Mesothelial cell of epicardium (in vitro differentiated cells): ENCODE measurements at regions not wholly inside any gene's neighbourhood (a gene's known extent, or its start where the extent isn't known, plus 50 kb on each side); places are given as distances from the start of the nearest gene placed in this dataset.

ENCODE experiments used
- DNase-seq, 2 experiments: peaks; one replicate each; pipeline ENCODE4 v3.0.0; 2021; ENCODE audit warnings: low spot score in 2 of 2; ENCODE audit not compliant: unreplicated experiment in 2 of 2
- H3K27ac Mint-ChIP-seq: 2 replicates; pipeline ENCODE4 v1.8.0; 2021; ENCODE audit warnings: mixed read lengths
- H3K27me3 Mint-ChIP-seq: 2 replicates; pipeline ENCODE4 v1.8.0; 2021; ENCODE audit warnings: low read depth, mixed read lengths
- H3K36me3 Mint-ChIP-seq: 2 replicates; pipeline ENCODE4 v1.8.0; 2021; ENCODE audit warnings: mixed read lengths
- H3K4me1 Mint-ChIP-seq: 2 replicates; pipeline ENCODE4 v1.8.0; 2021; ENCODE audit warnings: mixed read lengths
- H3K4me3 Mint-ChIP-seq: 2 replicates; pipeline ENCODE4 v1.8.0; 2021; ENCODE audit warnings: mild to moderate bottlenecking, moderate library complexity, mixed read lengths
- H3K9me3 Mint-ChIP-seq: 2 replicates; pipeline ENCODE4 v1.8.0; 2021; ENCODE audit warnings: mixed read lengths
- TF ChIP-seq, protein P1 (sequence below): fragments of 200-600 bp; sonication (generic); IDR thresholded peaks from one replicate; pipeline ENCODE4 v1.5.0; 2021; ENCODE audit warnings: antibody characterized with exemption; ENCODE audit not compliant: unreplicated experiment

DNA sequence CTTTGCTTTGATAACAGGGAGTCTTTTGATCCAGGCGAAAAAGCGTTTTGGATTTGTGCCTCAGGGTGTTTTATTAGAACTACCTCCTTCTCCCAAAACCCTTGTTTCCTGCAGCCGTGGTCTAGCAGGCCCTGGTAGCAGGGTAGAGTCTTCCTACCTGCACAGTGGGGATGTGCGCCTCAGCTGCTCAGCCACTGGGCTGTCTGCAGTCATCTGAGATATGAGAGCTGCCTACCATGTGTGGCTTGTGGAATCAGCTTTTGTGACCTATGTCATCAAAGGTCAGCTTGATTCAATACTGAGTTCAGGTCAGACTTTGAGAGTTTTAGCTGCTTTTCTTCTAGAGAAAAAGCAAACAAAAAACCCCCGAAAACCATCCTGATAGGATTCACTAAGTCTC lies 279.5 kb downstream of the CLIC5 start:
- DNase-seq, result no peak
- Mint-ChIP-seq H3K27me3 (peaks cover 58% of the 10 kb centered on the region), H3K4me3 (no peak overlapping the region), H3K27ac (no peak overlapping the region), H3K4me1 (peaks cover under 1% of the 10 kb centered on the region), H3K9me3 (no peaks in the 10 kb centered on the region), H3K36me3 (no peaks in the 10 kb centered on the region)
- TF ChIP-seq, protein P1, sequence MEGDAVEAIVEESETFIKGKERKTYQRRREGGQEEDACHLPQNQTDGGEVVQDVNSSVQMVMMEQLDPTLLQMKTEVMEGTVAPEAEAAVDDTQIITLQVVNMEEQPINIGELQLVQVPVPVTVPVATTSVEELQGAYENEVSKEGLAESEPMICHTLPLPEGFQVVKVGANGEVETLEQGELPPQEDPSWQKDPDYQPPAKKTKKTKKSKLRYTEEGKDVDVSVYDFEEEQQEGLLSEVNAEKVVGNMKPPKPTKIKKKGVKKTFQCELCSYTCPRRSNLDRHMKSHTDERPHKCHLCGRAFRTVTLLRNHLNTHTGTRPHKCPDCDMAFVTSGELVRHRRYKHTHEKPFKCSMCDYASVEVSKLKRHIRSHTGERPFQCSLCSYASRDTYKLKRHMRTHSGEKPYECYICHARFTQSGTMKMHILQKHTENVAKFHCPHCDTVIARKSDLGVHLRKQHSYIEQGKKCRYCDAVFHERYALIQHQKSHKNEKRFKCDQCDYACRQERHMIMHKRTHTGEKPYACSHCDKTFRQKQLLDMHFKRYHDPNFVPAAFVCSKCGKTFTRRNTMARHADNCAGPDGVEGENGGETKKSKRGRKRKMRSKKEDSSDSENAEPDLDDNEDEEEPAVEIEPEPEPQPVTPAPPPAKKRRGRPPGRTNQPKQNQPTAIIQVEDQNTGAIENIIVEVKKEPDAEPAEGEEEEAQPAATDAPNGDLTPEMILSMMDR, result no peak

DNA sequence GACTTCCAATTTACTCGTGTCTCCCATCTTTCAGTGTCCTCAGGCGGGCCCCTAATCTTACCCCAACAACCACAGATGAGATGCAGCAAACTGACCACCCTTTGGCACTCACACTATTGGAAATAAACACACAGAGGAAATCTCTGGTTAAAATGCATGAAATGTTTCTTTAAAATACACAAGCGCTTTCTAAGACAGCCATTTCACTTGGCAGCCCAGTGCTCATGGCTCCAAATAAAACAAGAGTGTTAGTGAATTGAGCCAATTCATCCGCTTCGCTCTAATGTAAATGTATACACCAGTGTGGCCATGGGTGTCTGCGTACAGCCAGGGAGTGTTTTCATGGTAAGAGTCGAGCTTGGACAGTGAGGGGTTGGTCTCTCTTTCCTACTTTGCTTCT lies 282.9 kb downstream of the CLIC5 start:
- H3K27me3 Mint-ChIP-seq, result peaks cover 81% of the 10 kb centered on the region
- H3K36me3 Mint-ChIP-seq, result no peaks in the 10 kb centered on the region

DNA sequence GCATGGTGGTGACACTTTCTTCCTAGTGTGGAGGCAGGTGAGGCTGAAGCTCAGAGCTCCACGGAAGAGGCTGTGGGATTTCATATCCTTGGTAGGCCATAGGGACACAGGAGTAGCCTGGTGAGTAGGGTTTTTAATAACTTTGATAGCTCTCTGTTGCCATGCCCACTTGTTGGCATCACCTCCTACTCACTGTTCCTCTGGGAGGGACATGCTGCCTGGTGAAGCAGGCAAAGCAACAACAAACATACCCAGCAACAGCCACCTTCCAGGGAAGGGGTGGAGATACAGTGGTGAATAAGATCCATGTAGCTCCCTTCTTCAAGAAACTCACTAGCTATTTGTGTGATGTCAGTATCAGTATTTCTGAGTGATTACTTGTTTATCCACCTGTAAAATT lies 285.4 kb downstream of the CLIC5 start:
- DNase-seq, result no peak
- Mint-ChIP-seq H3K27me3 (peaks cover 84% of the 10 kb centered on the region), H3K36me3 (no peaks in the 10 kb centered on the region), H3K9me3 (no peaks in the 10 kb centered on the region), H3K4me1 (peaks cover 28% of the 10 kb centered on the region), H3K27ac (no peak overlapping the region), H3K4me3 (no peak overlapping the region)
- TF ChIP-seq, protein P1, result no peak

More for the DNA sequence above, 282.9 kb downstream of the CLIC5 start:
- Mint-ChIP-seq H3K4me1 (peaks cover 11% of the 10 kb centered on the region), H3K9me3 (no peaks in the 10 kb centered on the region), H3K27ac (no peak overlapping the region), H3K4me3 (no peak overlapping the region)
- TF ChIP-seq, protein P1, result no peak
- DNase-seq, result no peak

DNA sequence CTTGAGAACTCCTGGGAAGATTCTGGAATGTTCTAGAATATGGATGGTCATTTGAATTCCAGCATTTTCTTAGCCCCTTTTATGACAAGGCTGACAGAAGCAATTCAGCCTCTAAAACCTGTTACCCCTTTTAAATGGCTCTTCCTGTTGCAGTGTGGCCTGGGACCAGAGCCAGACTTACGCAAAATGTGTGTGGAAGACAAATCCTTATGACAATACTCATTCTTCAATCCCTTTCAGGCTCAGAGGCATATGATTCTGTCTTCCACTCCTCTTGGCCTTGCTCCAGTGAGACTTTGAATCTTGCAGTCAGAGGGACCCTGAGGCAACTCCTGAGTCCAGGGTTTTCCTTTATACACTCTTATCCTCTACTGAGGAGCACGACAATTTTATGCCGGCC lies 287.0 kb downstream of the CLIC5 start:
- TF ChIP-seq, protein P1, result no peak
- Mint-ChIP-seq H3K4me3 (no peak overlapping the region), H3K9me3 (no peaks in the 10 kb centered on the region), H3K4me1 (peaks cover 36% of the 10 kb centered on the region), H3K36me3 (no peaks in the 10 kb centered on the region), H3K27ac (no peak overlapping the region), H3K27me3 (peaks cover 78% of the 10 kb centered on the region)
- DNase-seq, result peak in 1 of 2 experiments; percentile 54

DNA sequence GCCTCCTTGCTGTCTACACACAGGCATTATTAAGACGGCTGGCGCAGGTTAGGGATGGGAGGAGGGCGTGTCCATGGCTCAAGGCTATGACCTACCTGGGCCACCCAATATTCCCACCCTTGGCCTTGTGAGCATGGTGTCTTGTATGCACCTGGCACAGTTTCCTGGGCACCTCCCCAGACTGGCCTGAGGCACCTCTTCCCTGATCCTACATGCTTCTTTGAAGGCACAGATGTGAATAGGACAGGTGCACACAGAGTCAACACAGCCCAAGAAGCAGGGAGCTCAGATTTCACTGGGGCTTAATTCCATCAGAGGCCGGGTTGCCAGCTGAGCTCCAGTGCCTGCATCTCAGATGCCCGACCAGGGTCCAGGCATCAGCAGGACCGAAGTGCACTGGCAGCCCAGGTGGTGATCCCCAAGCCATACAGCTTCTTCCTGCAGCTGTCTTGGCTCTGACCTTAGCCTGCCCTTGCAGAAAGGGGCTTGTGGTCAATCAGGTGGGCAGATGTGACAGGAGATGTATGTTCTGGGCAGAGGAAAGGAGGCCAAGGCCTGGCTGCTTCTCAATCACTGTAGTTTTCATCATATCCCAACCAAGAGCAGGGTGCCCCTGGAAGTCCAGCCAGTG lies 287.7 kb downstream of the CLIC5 start:
- Mint-ChIP-seq H3K4me1 (peaks cover 37% of the 10 kb centered on the region), H3K9me3 (peaks cover 3% of the 10 kb centered on the region)
- TF ChIP-seq, protein P1, result no peak

More for the DNA sequence above, 287.7 kb downstream of the CLIC5 start:
- H3K4me3 Mint-ChIP-seq, result no peak overlapping the region
- peaks cover 73% of the 10 kb centered on the region for H3K27me3 Mint-ChIP-seq
- H3K36me3 Mint-ChIP-seq, result no peaks in the 10 kb centered on the region
- DNase-seq, result no peak
- H3K27ac Mint-ChIP-seq, result no peak overlapping the region
